ENCODE measurements at regions not wholly inside any gene's neighbourhood (a gene's known extent, or its start where the extent isn't known, plus 50 kb on each side); places are given as distances from the start of the nearest gene placed in this dataset.

- Histone ChIP-seq H3K27me3 (ENCODE audit: insufficient read depth, low read length) (no peaks in the 10 kb centered on the region), H3K18ac (ENCODE audit: insufficient read length, low read depth, low read length) (no peak overlapping the region), H3K4me2 (ENCODE audit: insufficient read depth, insufficient read length, low read length) (no peak overlapping the region), H4K8ac (replicated peaks; ENCODE audit: insufficient read length, low read depth, low read length) (no peak overlapping the region), H3K9me3 (ENCODE audit: control insufficient read depth, low read depth, low read length) (no peaks in the 10 kb centered on the region), H3K4me1 (ENCODE audit: insufficient read depth, low read length) (no peaks in the 10 kb centered on the region), H2BK12ac (ENCODE audit: insufficient read length, low read depth, low read length) (no peak overlapping the region), H3K4ac (ENCODE audit: low read depth, low read length) (no peak overlapping the region), H3T11ph (ENCODE audit: low read length) (no peak overlapping the region), H2BK5ac (ENCODE audit: insufficient read length, low read length) (no peak overlapping the region), H3K23me2 (ENCODE audit: insufficient read length, low read depth, low read length, poor library complexity, severe bottlenecking) (no peaks in the 10 kb centered on the region), H3K56ac (ENCODE audit: insufficient read length, low read depth, low read length) (no peak overlapping the region), H4K91ac (ENCODE audit: insufficient read length, low read depth, low read length) (no peak overlapping the region), H3K79me1 (ENCODE audit: insufficient read depth, low read depth, low read length, poor library complexity, severe bottlenecking) (no peaks in the 10 kb centered on the region), H4K5ac (ENCODE audit: insufficient read length, low read depth, low read length) (no peak overlapping the region), H3K9ac (ENCODE audit: extremely low read depth, insufficient read length, low read length) (no peak overlapping the region), H3K14ac (ENCODE audit: insufficient read depth, low read length) (no peak overlapping the region), H3K79me2 (ENCODE audit: insufficient read depth, low read length) (no peaks in the 10 kb centered on the region), H2BK20ac (ENCODE audit: low read depth, low read length, poor library complexity, severe bottlenecking) (no peak overlapping the region), H4K20me1 (ENCODE audit: control insufficient read depth, insufficient read depth, insufficient read length) (no peaks in the 10 kb centered on the region), H3K27ac (ENCODE audit: insufficient read length, low read depth, low read length) (no peak overlapping the region), H2BK120ac (ENCODE audit: low read depth, low read length, poor library complexity, severe bottlenecking) (no peak overlapping the region), H3K23ac (ENCODE audit: insufficient read length, low read depth, low read length) (no peak overlapping the region), H2AFZ (ENCODE audit: low read length) (no peak overlapping the region), H2BK15ac (ENCODE audit: low read depth, low read length) (no peak overlapping the region), H2AK5ac (ENCODE audit: insufficient read length, low read length) (no peak overlapping the region)
- TF ChIP-seq CTCF (conservative IDR thresholded peaks at IDR 0.05) = peak; percentile 20; the same call in 1 of the 3 replicates
- H3K27me3 Mint-ChIP-seq (ENCODE audit: low read depth) = no peaks in the 10 kb centered on the region
- H3K9me3 Mint-ChIP-seq = no peaks in the 10 kb centered on the region
- H3K4me1 Mint-ChIP-seq = peaks cover 0 to 3% of the 10 kb centered on the region in 2 experiments; a peak in 3 of 4 replicates
- H3K36me3 Mint-ChIP-seq (ENCODE audit: insufficient read depth in 1 of 3, low read depth in 3 of 3) = no peaks in the 10 kb centered on the region
- H3K27ac Mint-ChIP-seq = no peak overlapping the region
- DNase-seq = no peak
- H3K4me3 Mint-ChIP-seq = no peak overlapping the region
Observed at GRCh38 chr7:112970771-112971170, 115.9 kb downstream of the GPR85 start.
